KMS-11 (cell line): ENCODE measurements at regions not wholly inside any gene's neighbourhood (a gene's known extent, or its start where the extent isn't known, plus 50 kb on each side); places are given as distances from the start of the nearest gene placed in this dataset.

Source experiments
- H2AFZ ChIP-seq: fragments of 200-600 bp; sonication (generic); 2 replicates; pipeline ENCODE4 v1.6.1; 2016; ENCODE audit warnings: antibody characterized with exemption, mixed run types, low read depth
- H3K27ac ChIP-seq: fragments of 200-600 bp; sonication (generic); 2 replicates; pipeline ENCODE4 v1.6.1; 2016; ENCODE audit warnings: mild to moderate bottlenecking, mixed run types
- H3K27me3 ChIP-seq: fragments of 200-600 bp; sonication (generic); 2 replicates; pipeline ENCODE4 v1.6.1; 2017; ENCODE audit warnings: mild to moderate bottlenecking, low read depth, mixed run types, moderate library complexity; ENCODE audit not compliant: insufficient read depth
- H3K36me3 ChIP-seq: fragments of 200-600 bp; sonication (generic); 2 replicates; pipeline ENCODE4 v1.6.1; 2017; ENCODE audit warnings: mild to moderate bottlenecking, mixed run types; ENCODE audit not compliant: insufficient read depth
- H3K4me1 ChIP-seq: fragments of 200-600 bp; sonication (generic); 2 replicates; pipeline ENCODE4 v1.6.1; 2016; ENCODE audit warnings: mild to moderate bottlenecking, low read depth, mixed run types; ENCODE audit not compliant: poor library complexity, severe bottlenecking
- H3K4me2 ChIP-seq: fragments of 200-600 bp; sonication (generic); 2 replicates; pipeline ENCODE4 v1.7.0; 2016; ENCODE audit warnings: mild to moderate bottlenecking, mixed run types
- H3K4me3 ChIP-seq: fragments of 200-600 bp; sonication (generic); IDR thresholded peaks from 2 replicates; pipeline ENCODE4 v1.6.1; 2017; ENCODE audit warnings: low read depth, low read length, mixed read lengths; ENCODE audit not compliant: insufficient read depth
- H3K79me2 ChIP-seq: fragments of 200-600 bp; sonication (generic); 2 replicates; pipeline ENCODE4 v1.6.1; 2016; ENCODE audit warnings: low read depth, mixed run types; ENCODE audit not compliant: insufficient read depth
- H3K9ac ChIP-seq: fragments of 200-600 bp; sonication (generic); 2 replicates; pipeline ENCODE4 v1.6.1; 2016; ENCODE audit warnings: mild to moderate bottlenecking, mixed run types
- H4K20me1 ChIP-seq: fragments of 200-600 bp; sonication (generic); 2 replicates; pipeline ENCODE4 v1.6.1; 2016; ENCODE audit warnings: mild to moderate bottlenecking, mixed run types; ENCODE audit not compliant: insufficient read depth
- CTCF ChIP-seq: fragments of 200-600 bp; sonication (generic); conservative IDR thresholded peaks from 2 replicates; pipeline ENCODE4 v1.6.1; 2017; ENCODE audit warnings: low read depth, mild to moderate bottlenecking, antibody characterized with exemption, low read length, moderate library complexity, mixed read lengths

GRCh38 chr17:69962436-69962995 is 112.5 kb upstream of the KCNJ16 start:
- no peak overlapping the region for H3K27ac ChIP-seq
- no peak overlapping the region for H3K9ac ChIP-seq

GRCh38 chr17:69967910-69968411 is 107.1 kb upstream of the KCNJ16 start:
- Histone ChIP-seq H3K4me3 (no peak overlapping the region), H3K4me1 (no peaks in the 10 kb centered on the region), H3K36me3 (no peaks in the 10 kb centered on the region), H3K27ac (no peak overlapping the region), H3K27me3 (no peaks in the 10 kb centered on the region), H3K79me2 (no peaks in the 10 kb centered on the region), H3K4me2 (no peak overlapping the region), H4K20me1 (no peaks in the 10 kb centered on the region), H3K9ac (no peak overlapping the region), H2AFZ (no peak overlapping the region)
- no peak for TF ChIP-seq CTCF

More at GRCh38 chr17:69962436-69962995, 112.5 kb upstream of the KCNJ16 start:
- H4K20me1 ChIP-seq: no peaks in the 10 kb centered on the region
- TF ChIP-seq CTCF: no peak
- no peaks in the 10 kb centered on the region for H3K4me1 ChIP-seq
- no peaks in the 10 kb centered on the region for H3K79me2 ChIP-seq
- H3K36me3 ChIP-seq: no peaks in the 10 kb centered on the region
- H3K4me3 ChIP-seq: no peak overlapping the region
- no peaks in the 10 kb centered on the region for H3K27me3 ChIP-seq
- H2AFZ ChIP-seq: no peak overlapping the region
- H3K4me2 ChIP-seq: no peak overlapping the region

- H2AFZ ChIP-seq: no peak overlapping the region
- no peak overlapping the region for H3K27ac ChIP-seq
- no peak overlapping the region for H3K4me2 ChIP-seq
- no peaks in the 10 kb centered on the region for H3K79me2 ChIP-seq
- TF ChIP-seq CTCF: no peak
- no peaks in the 10 kb centered on the region for H3K36me3 ChIP-seq
- no peak overlapping the region for H3K4me3 ChIP-seq
- H4K20me1 ChIP-seq: no peaks in the 10 kb centered on the region
- no peaks in the 10 kb centered on the region for H3K4me1 ChIP-seq
- H3K9ac ChIP-seq: no peak overlapping the region
- H3K27me3 ChIP-seq: no peaks in the 10 kb centered on the region
These were observed 105.1 kb upstream of the KCNJ16 start for GRCh38 chr17:69969897-69970296.

GRCh38 chr17:69972251-69972650 is 102.8 kb upstream of the KCNJ16 start:
- no peak overlapping the region for H2AFZ ChIP-seq
- no peak overlapping the region for H3K4me2 ChIP-seq
- no peaks in the 10 kb centered on the region for H3K79me2 ChIP-seq
- H3K4me3 ChIP-seq: no peak overlapping the region
- no peaks in the 10 kb centered on the region for H3K27me3 ChIP-seq
- no peaks in the 10 kb centered on the region for H3K36me3 ChIP-seq
- TF ChIP-seq CTCF: no peak
- H4K20me1 ChIP-seq: no peaks in the 10 kb centered on the region
- H3K27ac ChIP-seq: no peak overlapping the region
- H3K4me1 ChIP-seq: no peaks in the 10 kb centered on the region
- H3K9ac ChIP-seq: no peak overlapping the region
